ENCODE measurements at regions not wholly inside any gene's neighbourhood (a gene's known extent, or its start where the extent isn't known, plus 50 kb on each side); places are given as distances from the start of the nearest gene placed in this dataset.

DNA sequence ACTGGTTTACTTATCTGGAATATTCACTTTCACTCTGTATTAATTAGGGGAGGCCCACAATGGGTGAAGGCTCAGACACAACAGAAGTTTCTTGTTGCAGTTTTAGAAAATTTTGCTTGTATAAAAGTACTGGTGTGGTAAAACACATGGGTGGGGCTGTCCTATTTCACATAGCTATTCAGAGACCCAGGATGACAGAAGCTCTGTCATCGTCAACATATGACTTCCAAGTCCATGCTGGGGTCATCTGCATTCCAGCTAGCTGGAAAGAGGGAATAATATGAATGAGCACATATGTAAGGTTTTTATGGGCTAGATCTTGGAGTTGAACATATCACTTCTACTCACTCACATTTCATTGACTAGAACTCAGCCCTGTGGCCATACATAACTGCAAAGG lies 166.4 kb upstream of the KCTD3 start:
- ATAC-seq (no peak), DNase-seq (ENCODE audit: low read depth, low spot score) (no peak), FAIRE-seq (no peak)
- Histone ChIP-seq H2AFZ (ENCODE audit: control insufficient read depth, low read depth, low read length) (no peak overlapping the region), H3K27me3 (replicated peaks in 1 of 2; ENCODE audit: control insufficient read depth in 2 of 2, insufficient read depth in 2 of 2, low read length in 1 of 2) (no peaks in the 10 kb centered on the region), H3K4me1 (ENCODE audit: control insufficient read depth, insufficient read depth, low read length) (no peaks in the 10 kb centered on the region), H3K9ac (ENCODE audit: control insufficient read depth, insufficient read depth, low read length) (no peak overlapping the region), H3K36me3 (ENCODE audit: control insufficient read depth in 2 of 2, insufficient read depth in 2 of 2, low read length in 1 of 2) (no peaks in the 10 kb centered on the region), H3K4me3 (no peak overlapping the region), H3K9me3 (replicated peaks; ENCODE audit: control insufficient read depth, insufficient read depth, low read length) (no peaks in the 10 kb centered on the region), H3K27ac (ENCODE audit: control insufficient read depth, insufficient read depth) (no peak overlapping the region), H4K20me1 (ENCODE audit: control insufficient read depth, insufficient read depth) (no peaks in the 10 kb centered on the region), H3K79me2 (ENCODE audit: control insufficient read depth, insufficient read depth, low read length) (no peaks in the 10 kb centered on the region), H3K4me2 (ENCODE audit: control insufficient read depth, insufficient read depth) (no peak overlapping the region)
- WGBS (ENCODE audit: insufficient coverage, insufficient replicate concordance, low lambda C conversion rate, missing lambda C conversion rate) = 0% methylated on average over 1 of the region's 1 CpG
- in situ Hi-C loops (cut with MboI) (no loop called here), intact Hi-C loops (cut with micrococcal nuclease; ENCODE audit: unreplicated experiment) (no loop called here)
- ChIA-PET CTCF (no interaction called here), RAD21 (ENCODE audit: unreplicated experiment) (no interaction called here), SMC1A (ENCODE audit: uncharacterized antibody, unreplicated experiment) (no interaction called here), POLR2A (no interaction called here)
- TF ChIP-seq PAX5 (IDR thresholded peaks at IDR 0.05; ENCODE audit: borderline replicate concordance, low read depth, low read length) (no peak), USF1 (IDR thresholded peaks at IDR 0.05; ENCODE audit: borderline replicate concordance, extremely low read length, insufficient read depth, low read depth, low read length) (no peak), SMAD5 (IDR thresholded peaks at IDR 0.05; ENCODE audit: low read depth) (no peak), GATAD2B (conservative IDR thresholded peaks at IDR 0.05; ENCODE audit: low read depth) (no peak), MTA2 (IDR thresholded peaks at IDR 0.05; ENCODE audit: low read depth) (no peak)
- TF ChIP-seq, protein P1, sequence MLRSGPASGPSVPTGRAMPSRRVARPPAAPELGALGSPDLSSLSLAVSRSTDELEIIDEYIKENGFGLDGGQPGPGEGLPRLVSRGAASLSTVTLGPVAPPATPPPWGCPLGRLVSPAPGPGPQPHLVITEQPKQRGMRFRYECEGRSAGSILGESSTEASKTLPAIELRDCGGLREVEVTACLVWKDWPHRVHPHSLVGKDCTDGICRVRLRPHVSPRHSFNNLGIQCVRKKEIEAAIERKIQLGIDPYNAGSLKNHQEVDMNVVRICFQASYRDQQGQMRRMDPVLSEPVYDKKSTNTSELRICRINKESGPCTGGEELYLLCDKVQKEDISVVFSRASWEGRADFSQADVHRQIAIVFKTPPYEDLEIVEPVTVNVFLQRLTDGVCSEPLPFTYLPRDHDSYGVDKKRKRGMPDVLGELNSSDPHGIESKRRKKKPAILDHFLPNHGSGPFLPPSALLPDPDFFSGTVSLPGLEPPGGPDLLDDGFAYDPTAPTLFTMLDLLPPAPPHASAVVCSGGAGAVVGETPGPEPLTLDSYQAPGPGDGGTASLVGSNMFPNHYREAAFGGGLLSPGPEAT (IDR thresholded peaks at IDR 0.05; ENCODE audit: low read depth) = no peak
- BruUV-seq (replicated peaks) = no TSS peak

GRCh38 chr1:215402147-215402546 lies 165.0 kb upstream of the KCTD3 start:
- WGBS (ENCODE audit: insufficient coverage, insufficient replicate concordance, low lambda C conversion rate, missing lambda C conversion rate) = 20% methylated on average over 5 of the region's 5 CpGs
- DNase-seq (ENCODE audit: low read depth, low spot score) (no peak), ATAC-seq (no peak), FAIRE-seq (no peak)
- ChIA-PET SMC1A (ENCODE audit: uncharacterized antibody, unreplicated experiment) (no interaction called here), CTCF (no interaction called here), POLR2A (no interaction called here), RAD21 (ENCODE audit: unreplicated experiment) (no interaction called here)
- Histone ChIP-seq H3K36me3 (ENCODE audit: control insufficient read depth in 2 of 2, insufficient read depth in 2 of 2, low read length in 1 of 2) (no peaks in the 10 kb centered on the region), H3K9me3 (replicated peaks; ENCODE audit: control insufficient read depth, insufficient read depth, low read length) (no peaks in the 10 kb centered on the region), H3K4me1 (ENCODE audit: control insufficient read depth, insufficient read depth, low read length) (no peaks in the 10 kb centered on the region), H3K27ac (ENCODE audit: control insufficient read depth, insufficient read depth) (no peak overlapping the region), H2AFZ (ENCODE audit: control insufficient read depth, low read depth, low read length) (no peak overlapping the region), H3K4me3 (no peak overlapping the region), H4K20me1 (ENCODE audit: control insufficient read depth, insufficient read depth) (no peaks in the 10 kb centered on the region), H3K27me3 (replicated peaks in 1 of 2; ENCODE audit: control insufficient read depth in 2 of 2, insufficient read depth in 2 of 2, low read length in 1 of 2) (no peaks in the 10 kb centered on the region), H3K9ac (ENCODE audit: control insufficient read depth, insufficient read depth, low read length) (no peak overlapping the region), H3K4me2 (ENCODE audit: control insufficient read depth, insufficient read depth) (no peak overlapping the region), H3K79me2 (ENCODE audit: control insufficient read depth, insufficient read depth, low read length) (no peaks in the 10 kb centered on the region)
- intact Hi-C loops (cut with micrococcal nuclease; ENCODE audit: unreplicated experiment) = no loop called here
- in situ Hi-C loops (cut with MboI) = no loop called here
- BruUV-seq (replicated peaks) = no TSS peak
- TF ChIP-seq KAT2A (conservative IDR thresholded peaks at IDR 0.05; ENCODE audit: control insufficient read depth, low read depth, low read length) (no peak), TCF7 (IDR thresholded peaks at IDR 0.05; ENCODE audit: borderline replicate concordance) (no peak), USF1 (IDR thresholded peaks at IDR 0.05; ENCODE audit: borderline replicate concordance, extremely low read length, insufficient read depth, low read depth, low read length) (no peak), WRNIP1 (IDR thresholded peaks at IDR 0.05; ENCODE audit: borderline replicate concordance, low read depth, low read length) (no peak)
- TF ChIP-seq, protein P2, sequence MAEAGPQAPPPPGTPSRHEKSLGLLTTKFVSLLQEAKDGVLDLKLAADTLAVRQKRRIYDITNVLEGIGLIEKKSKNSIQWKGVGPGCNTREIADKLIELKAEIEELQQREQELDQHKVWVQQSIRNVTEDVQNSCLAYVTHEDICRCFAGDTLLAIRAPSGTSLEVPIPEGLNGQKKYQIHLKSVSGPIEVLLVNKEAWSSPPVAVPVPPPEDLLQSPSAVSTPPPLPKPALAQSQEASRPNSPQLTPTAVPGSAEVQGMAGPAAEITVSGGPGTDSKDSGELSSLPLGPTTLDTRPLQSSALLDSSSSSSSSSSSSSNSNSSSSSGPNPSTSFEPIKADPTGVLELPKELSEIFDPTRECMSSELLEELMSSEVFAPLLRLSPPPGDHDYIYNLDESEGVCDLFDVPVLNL (IDR thresholded peaks at IDR 0.05; ENCODE audit: low read depth, low read length) = no peak
